CD4-positive, alpha-beta T cell (primary cell): ENCODE measurements at regions not wholly inside any gene's neighbourhood (a gene's known extent, or its start where the extent isn't known, plus 50 kb on each side); places are given as distances from the start of the nearest gene placed in this dataset.

ENCODE experiments used
- ATAC-seq: fragments of 200-7000 bp; cut with Tn5 transposase; one replicate; pipeline ENCODE4 v1.10.0; 2022; ENCODE audit warnings: mild to moderate bottlenecking; ENCODE audit not compliant: poor library complexity
- CTCF ChIA-PET: fragments of 350-600 bp; sonication (Branson Sonifier 250); formaldehyde crosslinking; loops from one replicate; lab custom pipeline; 2021; ENCODE audit warnings: antibody characterized with exemption, inconsistent platforms; lab: Charles Lee
- POLR2A ChIA-PET: fragments of 350-600 bp; sonication (Branson Sonifier 250); formaldehyde crosslinking; loops from one replicate; lab custom pipeline; 2021; ENCODE audit warnings: antibody characterized with exemption, inconsistent platforms; lab: Charles Lee
- DNase-seq, 14 experiments: peaks; one replicate each; pipeline ENCODE4 v3.0.0-alpha.2; 2013 to 2020; ENCODE audit warnings: mixed read lengths in 2 of 14
- H3K27ac ChIP-seq, 2 donors: one replicate each; pipeline versions ENCODE4 v1.5.1 to v1.7.0; 2013; ENCODE audit warnings: low read length in 2 of 2, low read depth in 1 of 2, mild to moderate bottlenecking in 1 of 2
- H3K27me3 ChIP-seq, 2 experiments: 1 replicate in 1 of 2; 2 replicates in 1 of 2; pipeline versions ENCODE4 v1.6.1 to v1.7.0; 2013; ENCODE audit warnings: low read length in 2 of 2, control low read depth in 1 of 2, mild to moderate bottlenecking in 1 of 2, moderate library complexity in 1 of 2; ENCODE audit not compliant: insufficient read depth in 2 of 2, control insufficient read depth in 1 of 2
- H3K36me3 ChIP-seq: one replicate; pipeline ENCODE4 v1.6.1; 2013; ENCODE audit warnings: low read length, control low read depth; ENCODE audit not compliant: insufficient read depth
- H3K4me1 ChIP-seq: one replicate; pipeline ENCODE4 v1.6.1; 2013; ENCODE audit warnings: low read length, control low read depth; ENCODE audit not compliant: insufficient read depth
- H3K4me3 ChIP-seq: one replicate; pipeline ENCODE4 v1.5.1; 2013; ENCODE audit warnings: mild to moderate bottlenecking, low read length, moderate library complexity
- H3K9me3 ChIP-seq, 2 experiments: 1 replicate in 1 of 2; 2 replicates in 1 of 2; pipeline versions ENCODE4 v1.6.1 to v1.7.0; 2013; ENCODE audit warnings: low read length in 2 of 2, mild to moderate bottlenecking in 2 of 2, control low read depth in 1 of 2, moderate library complexity in 1 of 2; ENCODE audit not compliant: control insufficient read depth in 1 of 2, insufficient read depth in 1 of 2
- H3K27ac Mint-ChIP-seq: one replicate; pipeline ENCODE4 v1.8.0; 2020; ENCODE audit warnings: mixed read lengths
- H3K27me3 Mint-ChIP-seq: one replicate; pipeline ENCODE4 v1.8.0; 2021; ENCODE audit warnings: mixed read lengths
- H3K36me3 Mint-ChIP-seq: one replicate; pipeline ENCODE4 v1.8.0; 2021; ENCODE audit warnings: low read depth, mixed read lengths
- H3K4me1 Mint-ChIP-seq: one replicate; pipeline ENCODE4 v1.8.0; 2021; ENCODE audit warnings: low read depth, mixed read lengths
- H3K4me3 Mint-ChIP-seq: one replicate; pipeline ENCODE4 v1.8.0; 2020; ENCODE audit warnings: mild to moderate bottlenecking, mixed read lengths
- H3K9me3 Mint-ChIP-seq: one replicate; pipeline ENCODE4 v1.8.0; 2020; ENCODE audit warnings: mixed read lengths
- CTCF ChIP-seq: fragments of 200-600 bp; IDR thresholded peaks from one replicate; pipeline ENCODE4 v1.8.0; 2022; ENCODE audit warnings: antibody characterized with exemption, mild to moderate bottlenecking
- intact Hi-C, 2 experiments: fragments of 100-400 bp; cut with DNase I in 1 of 2; cut with micrococcal nuclease in 1 of 2; formaldehyde crosslinking; loops; one replicate each; pipeline versions ENCODE4 v1.15.1 to v1.9.0; 2023 to 2025; cut with DNase I, micrococcal nuclease

DNA sequence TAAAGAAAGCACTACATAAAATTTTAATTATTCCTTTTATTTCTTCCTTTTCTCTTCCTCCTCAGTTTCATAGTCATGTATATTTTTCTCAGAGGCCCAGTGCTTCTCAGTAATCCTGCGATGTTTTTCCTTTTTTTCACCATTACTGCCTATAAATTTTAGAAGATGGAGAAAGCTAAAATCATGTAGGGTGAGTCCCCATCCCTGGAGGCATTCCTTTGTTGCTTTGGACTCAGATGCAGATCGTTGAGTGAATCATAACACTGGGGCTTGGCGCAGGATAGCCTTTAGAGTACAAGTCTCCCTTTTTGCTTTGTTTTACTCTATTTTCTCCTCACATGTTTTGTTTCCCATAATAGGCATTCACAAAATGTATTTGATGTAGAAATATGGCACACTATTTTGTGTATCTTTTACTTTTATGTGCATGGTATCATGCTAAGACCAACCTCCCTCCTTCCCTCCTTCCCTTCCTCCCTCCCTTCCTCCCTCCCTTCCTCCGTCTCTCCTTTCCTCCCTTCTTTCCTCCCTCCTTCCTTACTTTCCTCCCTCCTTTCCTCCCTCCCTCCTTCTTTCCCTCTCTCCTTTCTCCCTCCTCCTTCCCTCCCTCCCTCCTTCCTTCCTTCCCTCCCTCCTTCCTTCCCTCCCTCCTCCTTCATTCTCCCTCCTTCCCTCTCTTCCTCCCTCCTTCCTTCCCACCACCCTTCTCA lies 72.4 kb downstream of the NUDT12 start:
- H3K4me1 ChIP-seq = no peaks in the 10 kb centered on the region
- Mint-ChIP-seq H3K9me3 (no peaks in the 10 kb centered on the region), H3K4me1 (no peaks in the 10 kb centered on the region), H3K4me3 (no peak overlapping the region), H3K36me3 (no peaks in the 10 kb centered on the region), H3K27me3 (peaks cover 21% of the 10 kb centered on the region), H3K27ac (no peak overlapping the region)
- CTCF ChIA-PET = no interaction called here
- intact Hi-C loops = no loop called here
- H3K4me3 ChIP-seq = no peak overlapping the region
- no peaks in the 10 kb centered on the region for H3K36me3 ChIP-seq
- POLR2A ChIA-PET = no interaction called here
- H3K27ac ChIP-seq = no peak overlapping the region
- ATAC-seq (no peak), DNase-seq (no peak)
- H3K9me3 ChIP-seq = no peaks in the 10 kb centered on the region
- peaks cover 0 to 3% of the 10 kb centered on the region in 2 experiments for H3K27me3 ChIP-seq
- no peak for TF ChIP-seq CTCF

DNA sequence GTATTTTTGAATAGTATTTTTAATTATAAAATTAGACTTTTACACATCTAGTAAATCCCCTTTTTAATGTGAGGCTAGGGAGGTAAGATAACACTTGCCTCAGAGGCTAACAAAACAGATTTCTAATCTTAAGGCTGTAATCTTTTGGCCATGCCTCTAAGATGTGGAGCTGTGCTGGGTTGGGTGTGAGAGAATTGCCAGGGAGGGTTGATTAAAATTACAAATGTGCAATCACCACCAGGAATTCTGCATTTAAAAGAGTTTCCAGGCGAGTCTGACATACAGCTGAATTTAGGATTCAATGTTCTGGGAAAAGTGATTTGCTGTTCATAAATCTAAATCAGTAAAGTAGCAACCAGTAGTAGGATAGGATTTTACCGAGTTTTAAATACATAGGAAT lies 73.3 kb downstream of the NUDT12 start:
- no peak for DNase-seq
- POLR2A ChIA-PET = no interaction called here

DNA sequence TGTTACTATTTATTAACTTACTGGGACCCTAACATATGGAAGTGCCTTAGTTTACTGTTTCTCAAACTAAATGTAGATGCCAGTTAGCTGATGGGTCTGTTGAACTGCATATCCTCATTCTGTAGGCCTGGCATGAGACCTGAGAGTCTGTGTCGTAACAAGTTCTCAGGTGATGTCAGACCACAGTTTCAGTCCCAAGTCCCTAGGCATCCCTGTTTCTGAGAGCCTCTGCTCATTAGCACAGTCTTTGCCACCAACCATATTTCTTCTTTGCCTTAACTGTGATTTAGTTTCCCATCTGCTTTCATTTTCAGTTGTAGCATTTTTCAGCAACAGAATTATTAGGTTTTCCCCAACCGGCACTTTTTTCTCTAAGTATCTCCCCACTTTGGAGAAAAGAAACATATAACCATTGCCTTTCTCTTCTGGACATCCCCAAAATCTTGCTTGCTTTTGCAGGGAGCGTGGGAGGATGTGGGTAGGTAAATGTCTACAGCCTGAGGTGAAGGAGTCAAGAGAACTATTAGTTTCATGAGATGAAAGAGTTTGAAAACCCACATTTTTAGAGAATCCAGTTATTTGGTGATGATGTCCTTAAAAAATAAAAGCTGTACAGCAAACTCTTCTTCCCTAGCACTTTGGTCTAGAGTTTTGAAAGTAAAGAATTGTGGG lies 74.6 kb downstream of the NUDT12 start:
- H3K4me1 ChIP-seq = no peaks in the 10 kb centered on the region
- intact Hi-C loops = no loop called here
- Mint-ChIP-seq H3K27me3 (peaks cover 14% of the 10 kb centered on the region), H3K27ac (no peak overlapping the region), H3K4me1 (no peaks in the 10 kb centered on the region), H3K9me3 (no peaks in the 10 kb centered on the region), H3K4me3 (no peak overlapping the region), H3K36me3 (no peaks in the 10 kb centered on the region)
- H3K27ac ChIP-seq = no peak overlapping the region
- POLR2A ChIA-PET = no interaction called here
- no peak for TF ChIP-seq CTCF
- no peak for ATAC-seq
- no peaks in the 10 kb centered on the region for H3K9me3 ChIP-seq
- H3K4me3 ChIP-seq = no peak overlapping the region
- no peaks in the 10 kb centered on the region for H3K36me3 ChIP-seq
- DNase-seq = no peak
- no peaks in the 10 kb centered on the region for H3K27me3 ChIP-seq
- CTCF ChIA-PET = no interaction called here

More for the DNA sequence above, 73.3 kb downstream of the NUDT12 start:
- H3K9me3 ChIP-seq = no peaks in the 10 kb centered on the region
- intact Hi-C loops = no loop called here
- no peak for TF ChIP-seq CTCF
- CTCF ChIA-PET = no interaction called here
- no peak overlapping the region for H3K27ac Mint-ChIP-seq
- no peaks in the 10 kb centered on the region for H3K36me3 Mint-ChIP-seq
- no peaks in the 10 kb centered on the region for H3K4me1 Mint-ChIP-seq
- no peak overlapping the region for H3K4me3 ChIP-seq
- H3K27ac ChIP-seq = no peak overlapping the region
- no peak for ATAC-seq
- H3K9me3 Mint-ChIP-seq = no peaks in the 10 kb centered on the region
- H3K4me1 ChIP-seq = no peaks in the 10 kb centered on the region
- H3K27me3 ChIP-seq = peaks cover 0 to 3% of the 10 kb centered on the region in 2 experiments
- peaks cover 18% of the 10 kb centered on the region for H3K27me3 Mint-ChIP-seq
- no peak overlapping the region for H3K4me3 Mint-ChIP-seq
- H3K36me3 ChIP-seq = no peaks in the 10 kb centered on the region
